ENCODE measurements at regions not wholly inside any gene's neighbourhood (a gene's known extent, or its start where the extent isn't known, plus 50 kb on each side); places are given as distances from the start of the nearest gene placed in this dataset.

GRCh38 chr2:199118673-199119112, 339.0 kb downstream of the SATB2 start:
- ATAC-seq (ENCODE audit: low read depth) (no peak), DNase-seq (no peak)
- Mint-ChIP-seq H3K36me3 (no peaks in the 10 kb centered on the region), H3K9me3 (no peaks in the 10 kb centered on the region), H3K4me1 (no peaks in the 10 kb centered on the region), H3K4me3 (no peak overlapping the region), H3K27ac (no peak overlapping the region), H3K27me3 (peaks cover 2% of the 10 kb centered on the region)
- POLR2A ChIA-PET = no interaction called here

DNA sequence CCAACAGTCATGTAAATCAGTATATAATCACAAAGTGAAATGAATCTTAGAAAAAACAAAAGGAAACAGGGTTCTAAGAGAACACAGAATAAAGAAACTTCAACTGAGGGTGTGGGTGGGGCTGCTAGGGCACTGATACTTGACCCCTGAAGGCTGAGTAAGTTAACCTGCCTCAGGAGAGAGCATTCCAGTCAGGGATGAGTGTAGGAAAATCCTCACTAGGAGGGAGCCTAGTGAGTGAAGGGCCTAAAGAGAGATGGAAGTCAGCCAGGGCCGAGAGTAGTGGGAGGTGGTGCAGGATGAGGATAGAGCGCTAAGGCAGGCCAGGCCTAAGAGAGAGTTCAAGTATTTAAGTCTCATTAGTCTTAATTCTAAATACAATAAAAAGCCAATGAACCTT, 342.6 kb downstream of the SATB2 start:
- no peaks in the 10 kb centered on the region for H3K36me3 Mint-ChIP-seq
- H3K4me3 Mint-ChIP-seq = no peak overlapping the region
- ATAC-seq (ENCODE audit: low read depth) (no peak), DNase-seq (no peak)
- H3K27ac Mint-ChIP-seq = no peak overlapping the region
- H3K4me1 Mint-ChIP-seq = no peaks in the 10 kb centered on the region
- POLR2A ChIA-PET = no interaction called here
- H3K9me3 Mint-ChIP-seq = no peaks in the 10 kb centered on the region
- no peaks in the 10 kb centered on the region for H3K27me3 Mint-ChIP-seq

GRCh38 chr2:199113111-199113510, 344.6 kb downstream of the SATB2 start:
- H3K9me3 Mint-ChIP-seq = no peaks in the 10 kb centered on the region
- H3K36me3 Mint-ChIP-seq = no peaks in the 10 kb centered on the region
- H3K27ac Mint-ChIP-seq = no peak overlapping the region
- POLR2A ChIA-PET = no interaction called here
- H3K27me3 Mint-ChIP-seq = no peaks in the 10 kb centered on the region
- H3K4me1 Mint-ChIP-seq = no peaks in the 10 kb centered on the region
- DNase-seq = no peak
- no peak for ATAC-seq (ENCODE audit: low read depth)
- H3K4me3 Mint-ChIP-seq = no peak overlapping the region

GRCh38 chr2:199111458-199111857, 346.3 kb downstream of the SATB2 start:
- no peaks in the 10 kb centered on the region for H3K36me3 Mint-ChIP-seq
- no peak overlapping the region for H3K27ac Mint-ChIP-seq
- H3K4me3 Mint-ChIP-seq = no peak overlapping the region
- POLR2A ChIA-PET = no interaction called here
- ATAC-seq (ENCODE audit: low read depth) (no peak), DNase-seq (no peak)
- H3K4me1 Mint-ChIP-seq = no peaks in the 10 kb centered on the region
- no peaks in the 10 kb centered on the region for H3K27me3 Mint-ChIP-seq
- no peaks in the 10 kb centered on the region for H3K9me3 Mint-ChIP-seq

GRCh38 chr2:199108056-199108455, 349.7 kb downstream of the SATB2 start:
- Mint-ChIP-seq H3K9me3 (no peaks in the 10 kb centered on the region), H3K4me3 (no peak overlapping the region), H3K27ac (no peak overlapping the region), H3K27me3 (no peaks in the 10 kb centered on the region), H3K36me3 (no peaks in the 10 kb centered on the region), H3K4me1 (no peaks in the 10 kb centered on the region)
- ATAC-seq (ENCODE audit: low read depth) (no peak), DNase-seq (no peak)
- POLR2A ChIA-PET = no interaction called here

GRCh38 chr2:199105826-199106225, 351.9 kb downstream of the SATB2 start:
- POLR2A ChIA-PET = no interaction called here
- H3K27me3 Mint-ChIP-seq = no peaks in the 10 kb centered on the region
- H3K36me3 Mint-ChIP-seq = no peaks in the 10 kb centered on the region
- DNase-seq (no peak), ATAC-seq (ENCODE audit: low read depth) (no peak)
- H3K9me3 Mint-ChIP-seq = no peaks in the 10 kb centered on the region
- no peaks in the 10 kb centered on the region for H3K4me1 Mint-ChIP-seq
- H3K27ac Mint-ChIP-seq = no peak overlapping the region
- H3K4me3 Mint-ChIP-seq = no peak overlapping the region

- H3K27me3 Mint-ChIP-seq = no peaks in the 10 kb centered on the region
- POLR2A ChIA-PET = no interaction called here
- H3K36me3 Mint-ChIP-seq = no peaks in the 10 kb centered on the region
- H3K9me3 Mint-ChIP-seq = no peaks in the 10 kb centered on the region
- no peak overlapping the region for H3K27ac Mint-ChIP-seq
- H3K4me3 Mint-ChIP-seq = no peak overlapping the region
- no peak for DNase-seq
- no peak for ATAC-seq (ENCODE audit: low read depth)
- no peaks in the 10 kb centered on the region for H3K4me1 Mint-ChIP-seq
Measured at GRCh38 chr2:199101487-199101886, 356.3 kb downstream of the SATB2 start.

GRCh38 chr2:199100326-199101110, 357.2 kb downstream of the SATB2 start:
- Mint-ChIP-seq H3K9me3 (no peaks in the 10 kb centered on the region), H3K27me3 (no peaks in the 10 kb centered on the region), H3K4me3 (no peak overlapping the region), H3K36me3 (no peaks in the 10 kb centered on the region), H3K4me1 (no peaks in the 10 kb centered on the region), H3K27ac (no peak overlapping the region)
- POLR2A ChIA-PET = no interaction called here
- ATAC-seq (ENCODE audit: low read depth) (no peak), DNase-seq (no peak)

GRCh38 chr2:199092419-199092818, 365.3 kb downstream of the SATB2 start:
- ATAC-seq (ENCODE audit: low read depth) = no peak
- no peak for DNase-seq
- Mint-ChIP-seq H3K4me1 (no peaks in the 10 kb centered on the region), H3K9me3 (no peaks in the 10 kb centered on the region), H3K27me3 (no peaks in the 10 kb centered on the region), H3K27ac (no peak overlapping the region), H3K4me3 (no peak overlapping the region), H3K36me3 (no peaks in the 10 kb centered on the region)
- POLR2A ChIA-PET = no interaction called here

- Mint-ChIP-seq H3K27me3 (no peaks in the 10 kb centered on the region), H3K36me3 (no peaks in the 10 kb centered on the region), H3K9me3 (no peaks in the 10 kb centered on the region), H3K4me1 (no peaks in the 10 kb centered on the region), H3K4me3 (no peak overlapping the region), H3K27ac (no peak overlapping the region)
- ATAC-seq (ENCODE audit: low read depth) = no peak
- POLR2A ChIA-PET = no interaction called here
- DNase-seq = no peak
Measured at GRCh38 chr2:199085261-199085660, 372.5 kb downstream of the SATB2 start.

DNA sequence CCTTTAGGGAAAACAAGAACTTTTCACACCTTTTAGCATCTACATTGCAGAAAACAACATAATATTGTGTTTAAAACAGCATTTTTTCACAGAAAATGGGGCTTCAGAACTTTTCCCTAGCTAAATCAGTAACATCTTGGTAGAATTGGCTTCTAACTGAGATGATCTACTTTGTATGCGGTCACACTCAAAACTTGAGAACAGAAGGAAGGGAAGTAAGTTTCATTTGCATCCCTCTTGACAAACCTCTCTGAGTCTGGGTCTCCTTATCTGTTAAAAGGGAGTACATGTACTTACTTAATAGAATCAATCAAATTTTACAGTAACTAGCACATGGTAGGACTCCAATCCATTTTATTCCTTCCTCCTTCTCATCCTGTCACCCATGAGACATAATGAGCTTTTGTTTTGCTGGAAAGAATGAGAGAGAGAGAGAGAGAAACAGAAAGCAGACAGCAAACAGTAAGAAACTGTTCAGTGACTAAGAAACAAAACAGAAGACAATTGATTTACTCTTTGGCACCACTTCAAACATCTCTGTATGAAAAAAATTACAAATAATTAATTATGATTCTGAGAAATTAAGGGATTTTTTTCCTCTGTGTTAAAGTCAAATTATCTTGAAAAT, 387.3 kb downstream of the SATB2 start:
- no peak for ATAC-seq (ENCODE audit: low read depth)
- no peaks in the 10 kb centered on the region for H3K27me3 Mint-ChIP-seq
- DNase-seq = no peak
- POLR2A ChIA-PET = no interaction called here
- no peaks in the 10 kb centered on the region for H3K9me3 Mint-ChIP-seq
- H3K4me1 Mint-ChIP-seq = no peaks in the 10 kb centered on the region
- H3K4me3 Mint-ChIP-seq = no peak overlapping the region
- no peaks in the 10 kb centered on the region for H3K36me3 Mint-ChIP-seq
- H3K27ac Mint-ChIP-seq = no peak overlapping the region

DNA sequence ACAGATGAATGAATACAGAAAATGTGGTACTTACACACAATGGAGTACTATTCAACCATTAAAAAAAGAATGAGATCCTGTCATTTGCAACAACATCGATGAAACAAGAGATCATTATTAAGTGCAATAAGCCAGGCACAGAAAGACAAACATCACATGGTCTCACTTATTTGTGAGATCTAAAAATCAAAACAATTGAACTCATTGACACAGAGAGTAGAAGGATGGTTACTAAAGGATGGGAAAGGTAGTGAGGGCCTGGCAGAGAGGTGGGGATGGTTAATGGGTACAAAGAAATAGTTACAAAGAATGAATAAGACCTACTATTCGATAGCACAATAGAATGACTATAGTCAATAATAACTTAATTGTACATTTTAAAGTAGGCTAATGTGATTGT, 393.5 kb downstream of the SATB2 start:
- no peaks in the 10 kb centered on the region for H3K36me3 Mint-ChIP-seq
- no peaks in the 10 kb centered on the region for H3K9me3 Mint-ChIP-seq
- DNase-seq (no peak), ATAC-seq (ENCODE audit: low read depth) (no peak)
- H3K27me3 Mint-ChIP-seq = no peaks in the 10 kb centered on the region
- no peak overlapping the region for H3K27ac Mint-ChIP-seq
- no peak overlapping the region for H3K4me3 Mint-ChIP-seq
- POLR2A ChIA-PET = no interaction called here
- no peaks in the 10 kb centered on the region for H3K4me1 Mint-ChIP-seq

GRCh38 chr2:199057936-199058335, 399.8 kb downstream of the SATB2 start:
- POLR2A ChIA-PET = no interaction called here
- Mint-ChIP-seq H3K27me3 (no peaks in the 10 kb centered on the region), H3K4me3 (no peak overlapping the region), H3K9me3 (no peaks in the 10 kb centered on the region), H3K27ac (no peak overlapping the region), H3K36me3 (no peaks in the 10 kb centered on the region), H3K4me1 (no peaks in the 10 kb centered on the region)
- ATAC-seq (ENCODE audit: low read depth) (no peak), DNase-seq (no peak)

DNA sequence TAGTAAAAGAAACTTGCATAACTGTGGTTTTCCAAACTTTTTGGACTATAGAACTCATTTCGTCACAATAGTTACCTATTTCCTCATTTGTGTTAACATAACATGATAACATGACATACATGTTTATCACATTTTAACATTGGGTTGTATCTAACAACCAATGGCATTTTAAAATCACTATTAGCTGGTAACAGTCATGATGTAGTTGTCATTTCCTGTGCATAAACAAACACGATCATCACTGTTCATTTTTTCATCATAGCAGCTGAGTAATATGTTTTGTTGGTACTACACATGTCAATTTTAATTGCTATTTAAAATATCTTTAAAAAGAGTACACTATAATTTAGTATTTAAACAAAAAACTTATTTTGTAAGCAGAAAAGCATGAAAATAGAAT, 402.4 kb downstream of the SATB2 start:
- no peaks in the 10 kb centered on the region for H3K4me1 Mint-ChIP-seq
- H3K27me3 Mint-ChIP-seq = no peaks in the 10 kb centered on the region
- DNase-seq (no peak), ATAC-seq (ENCODE audit: low read depth) (no peak)
- no peaks in the 10 kb centered on the region for H3K36me3 Mint-ChIP-seq
- H3K27ac Mint-ChIP-seq = no peak overlapping the region
- H3K9me3 Mint-ChIP-seq = no peaks in the 10 kb centered on the region
- H3K4me3 Mint-ChIP-seq = no peak overlapping the region
- POLR2A ChIA-PET = no interaction called here

Data from activated naive CD8-positive, alpha-beta T cell treated with anti-CD3 and anti-CD28 coated beads, Interleukin-2, amount 10 ng/mL, durations not matched to agents 7 days and 5 days (primary cell).